IMR-90 (cell line): ENCODE measurements at regions not wholly inside any gene's neighbourhood (a gene's known extent, or its start where the extent isn't known, plus 50 kb on each side); places are given as distances from the start of the nearest gene placed in this dataset.

Source experiments
- ATAC-seq: fragments of 200-7000 bp; cut with Tn5 transposase; 2 replicates; pipeline ENCODE4 v1.9.1; 2020; ENCODE audit warnings: low read depth, mild to moderate bottlenecking, moderate library complexity
- BruUV-seq: library from RNA; stranded (reverse); fragments of 400-500 nt; replicated peaks from 2 replicates; lab custom pipeline; 2021; lab: Mats Ljungman, UMichigan
- CTCF ChIA-PET: fragments of 300-600 bp; formaldehyde crosslinking; extraction: SDS; loops from one replicate; lab custom pipeline; 2021; ENCODE audit warnings: antibody characterized with exemption; lab: Yijun Ruan, JAX
- POLR2A ChIA-PET: fragments of 300-600 bp; sonication (Branson Sonifier 250); formaldehyde crosslinking; loops from one replicate; lab custom pipeline; 2022; ENCODE audit warnings: antibody characterized with exemption; ENCODE audit not compliant: unreplicated experiment; lab: Charles Lee
- DNase-seq: peaks from one replicate; pipeline ENCODE4 v3.0.0; 2013
- H2AFZ ChIP-seq: replicated peaks from 2 replicates; pipeline ENCODE3; 2013; ENCODE audit warnings: low read length, mild to moderate bottlenecking; ENCODE audit not compliant: poor library complexity
- H2AK5ac ChIP-seq: 2 replicates; pipeline ENCODE4 v1.6.1; 2013; ENCODE audit warnings: low read depth, low read length, inconsistent platforms
- H2AK9ac ChIP-seq: replicated peaks from 2 replicates; pipeline ENCODE3; 2013; ENCODE audit warnings: mild to moderate bottlenecking, low read depth, low read length, moderate library complexity; ENCODE audit not compliant: poor library complexity
- H2BK120ac ChIP-seq: 2 replicates; pipeline ENCODE4 v1.6.1; 2013; ENCODE audit warnings: low read depth, low read length, inconsistent platforms
- H2BK15ac ChIP-seq: 3 replicates; pipeline ENCODE4 v1.6.1; 2013; ENCODE audit warnings: low read depth, low read length, inconsistent platforms
- H2BK20ac ChIP-seq: 2 replicates; pipeline ENCODE4 v1.6.1; 2013; ENCODE audit warnings: low read depth, mild to moderate bottlenecking, inconsistent platforms, low read length, moderate library complexity
- H2BK5ac ChIP-seq: 2 replicates; pipeline ENCODE4 v1.6.1; 2013; ENCODE audit warnings: mild to moderate bottlenecking, low read depth, low read length, inconsistent platforms; ENCODE audit not compliant: poor library complexity, severe bottlenecking
- H3K14ac ChIP-seq: replicated peaks from 2 replicates; pipeline ENCODE4 v1.6.1; 2013; ENCODE audit warnings: low read depth, low read length, inconsistent platforms
- H3K18ac ChIP-seq: 2 replicates; pipeline ENCODE4 v1.6.1; 2013; ENCODE audit warnings: low read depth, low read length, control low read depth
- H3K23ac ChIP-seq: 2 replicates; pipeline ENCODE4 v1.6.1; 2013; ENCODE audit warnings: low read depth, low read length, inconsistent platforms
- H3K27ac ChIP-seq: 2 replicates; pipeline ENCODE4 v1.5.1; 2013; ENCODE audit warnings: mild to moderate bottlenecking, control low read depth, low read length; ENCODE audit not compliant: insufficient read depth
- H3K27me3 ChIP-seq: 2 replicates; pipeline ENCODE4 v1.6.1; 2013; ENCODE audit warnings: low read length; ENCODE audit not compliant: control insufficient read depth, insufficient read depth
- H3K36me3 ChIP-seq: 2 replicates; pipeline ENCODE4 v1.6.1; 2013; ENCODE audit warnings: low read length, mixed read lengths; ENCODE audit not compliant: control insufficient read depth, insufficient read depth
- H3K4ac ChIP-seq: 2 replicates; pipeline ENCODE4 v1.6.1; 2013; ENCODE audit warnings: low read depth, low read length, inconsistent platforms
- H3K4me1 ChIP-seq: 2 replicates; pipeline ENCODE4 v1.6.1; 2013; ENCODE audit warnings: low read length, mixed read lengths; ENCODE audit not compliant: control insufficient read depth, insufficient read depth
- H3K4me2 ChIP-seq: 2 replicates; pipeline ENCODE4 v1.6.1; 2013; ENCODE audit warnings: low read depth, mild to moderate bottlenecking, control low read depth, low read length, moderate library complexity
- H3K4me3 ChIP-seq: 2 replicates; pipeline ENCODE4 v1.5.1; 2013; ENCODE audit warnings: low read depth, mild to moderate bottlenecking, control low read depth, low read length, moderate library complexity; ENCODE audit not compliant: insufficient read depth
- H3K56ac ChIP-seq: 2 replicates; pipeline ENCODE4 v1.6.1; 2013; ENCODE audit warnings: low read length, inconsistent platforms; ENCODE audit not compliant: insufficient read depth; ENCODE audit errors: extremely low read depth
- H3K79me1 ChIP-seq, 2 experiments: 2 replicates each; pipeline ENCODE4 v1.6.1; 2013; ENCODE audit warnings: low read length in 2 of 2, inconsistent platforms in 1 of 2, low read depth in 1 of 2
- H3K9ac ChIP-seq: 2 replicates; pipeline ENCODE4 v1.6.1; 2013; ENCODE audit warnings: low read depth, low read length, control low read depth
- H3K9me1 ChIP-seq: 2 replicates; pipeline ENCODE4 v1.6.1; 2013; ENCODE audit warnings: low read length, inconsistent platforms; ENCODE audit not compliant: insufficient read depth
- H3K9me3 ChIP-seq: 2 replicates; pipeline ENCODE4 v1.6.1; 2013; ENCODE audit warnings: low read length; ENCODE audit not compliant: control insufficient read depth, insufficient read depth
- H4K20me1 ChIP-seq: 2 replicates; pipeline ENCODE4 v1.6.1; 2013; ENCODE audit warnings: low read length, inconsistent platforms; ENCODE audit not compliant: insufficient read depth
- H4K5ac ChIP-seq: 2 replicates; pipeline ENCODE4 v1.6.1; 2013; ENCODE audit warnings: mild to moderate bottlenecking, low read depth, low read length, control low read depth
- H4K8ac ChIP-seq, 2 experiments: 2 replicates each; pipeline ENCODE4 v1.6.1; 2013; ENCODE audit warnings: low read depth in 2 of 2, low read length in 2 of 2, control low read depth in 1 of 2, inconsistent platforms in 1 of 2
- H4K91ac ChIP-seq: 2 replicates; pipeline ENCODE4 v1.6.1; 2013; ENCODE audit warnings: low read depth, low read length, inconsistent platforms; ENCODE audit not compliant: insufficient read depth
- BHLHE40 ChIP-seq: fragments of 150-350 bp; IDR thresholded peaks from 2 replicates; pipeline ENCODE4 v1.6.1; 2016; ENCODE audit warnings: mild to moderate bottlenecking, low read depth, low read length
- CEBPB ChIP-seq: IDR thresholded peaks from 2 replicates; pipeline ENCODE4 v1.6.1; 2012; ENCODE audit warnings: low read depth, low read length, improper control_type of control experiment
- CTCF ChIP-seq: conservative IDR thresholded peaks from 2 replicates; pipeline ENCODE4 v1.5.1; 2012; ENCODE audit warnings: mild to moderate bottlenecking, low read depth, low read length, improper control_type of control experiment
- ELK1 ChIP-seq: fragments of 150-350 bp; IDR thresholded peaks from 2 replicates; pipeline ENCODE4 v1.6.1; 2016; ENCODE audit warnings: low read depth, mild to moderate bottlenecking, low read length, moderate library complexity, borderline replicate concordance
- FOS ChIP-seq: fragments of 150-350 bp; IDR thresholded peaks from 2 replicates; pipeline ENCODE4 v1.6.1; 2016; ENCODE audit warnings: low read depth, low read length
- MAFK ChIP-seq: IDR thresholded peaks from 2 replicates; pipeline ENCODE4 v1.6.1; 2012; ENCODE audit warnings: low read depth, low read length, improper control_type of control experiment
- MAZ ChIP-seq: IDR thresholded peaks from 2 replicates; pipeline ENCODE4 v1.6.1; 2012; ENCODE audit warnings: low read depth, mild to moderate bottlenecking, low read length, improper control_type of control experiment, moderate library complexity, borderline replicate concordance
- MXI1 ChIP-seq: IDR thresholded peaks from 2 replicates; pipeline ENCODE4 v1.6.1; 2012; ENCODE audit warnings: low read depth, mild to moderate bottlenecking, low read length, moderate library complexity, borderline replicate concordance
- NFE2L2 ChIP-seq: fragments of 150-350 bp; IDR thresholded peaks from 2 replicates; pipeline ENCODE4 v1.6.1; 2016; ENCODE audit warnings: low read depth, mild to moderate bottlenecking, low read length
- POLR2A ChIP-seq: IDR thresholded peaks from 2 replicates; pipeline ENCODE4 v1.6.1; 2012; ENCODE audit warnings: mild to moderate bottlenecking, low read depth, low read length
- RAD21 ChIP-seq: IDR thresholded peaks from 2 replicates; pipeline ENCODE4 v1.6.1; 2012; ENCODE audit warnings: low read length, improper control_type of control experiment
- RCOR1 ChIP-seq: IDR thresholded peaks from 2 replicates; pipeline ENCODE4 v1.6.1; 2012; ENCODE audit warnings: mild to moderate bottlenecking, low read length, improper control_type of control experiment; ENCODE audit not compliant: insufficient replicate concordance
- RFX5 ChIP-seq: IDR thresholded peaks from 2 replicates; pipeline ENCODE4 v1.8.0; 2012; ENCODE audit warnings: low read depth, mild to moderate bottlenecking, low read length, moderate library complexity
- USF2 ChIP-seq: fragments of 150-350 bp; IDR thresholded peaks from 2 replicates; pipeline ENCODE4 v1.6.1; 2017; ENCODE audit warnings: mild to moderate bottlenecking, antibody characterized with exemption, low read length, low read depth
- WGBS, 2 experiments: methylation state at CpG; one replicate each; pipeline versions ENCODE4 v1.1.5 to v1.1.7; 2013; ENCODE audit warnings: missing lambda C conversion rate in 2 of 2; ENCODE audit not compliant: insufficient read length in 1 of 2; ENCODE audit errors: extremely low coverage in 2 of 2; 5-methylcytosine and 5-hydroxymethylcytosine counted together
- dilution Hi-C: fragments of 300-500 bp; cut with HindIII; formaldehyde crosslinking; loops from one replicate; pipeline ENCODE4 v1.14.3; 2018; ENCODE audit warnings: low sequenced_read_pairs; ENCODE audit not compliant: unreplicated experiment
- in situ Hi-C: fragments of 300-500 bp; cut with MboI; formaldehyde crosslinking; loops from 3 replicates; pipeline ENCODE4 v1.14.3; 2019; ENCODE audit warnings: low sequenced_read_pairs, inconsistent platforms, mixed read lengths
- intact Hi-C: fragments of 100-400 bp; cut with micrococcal nuclease; formaldehyde crosslinking; loops from 2 replicates; pipeline ENCODE4 v1.10.0; 2022

GRCh38 chr1:234927971-234928640 is 200.5 kb downstream of the TOMM20 start:
- DNase-seq = no peak

More at GRCh38 chr1:234927971-234928640, 200.5 kb downstream of the TOMM20 start:
- H3K27ac ChIP-seq = no peak overlapping the region
- H4K20me1 ChIP-seq = no peaks in the 10 kb centered on the region
- POLR2A ChIA-PET = no interaction called here
- intact Hi-C loops = loop anchor here (5.0 kb wide), 1 partner anchor 316 kb away; the partner anchor contains the start of gene IRF2BP2
- H2BK5ac ChIP-seq = no peak overlapping the region
- no peak overlapping the region for H3K23ac ChIP-seq
- peak overlapping the region; percentile 13; the same call in 1 of the 2 replicates for H2BK20ac ChIP-seq
- peak overlapping the region; percentile 74 for H3K4ac ChIP-seq
- peak overlapping the region; percentile 29; the same call in 1 of the 2 replicates for H3K14ac ChIP-seq
- no peak overlapping the region for H2AK9ac ChIP-seq
- H2AK5ac ChIP-seq = peak overlapping the region; percentile 91
- H4K5ac ChIP-seq = no peak overlapping the region
- ATAC-seq = no peak
- H4K8ac ChIP-seq = no peak overlapping the region; a peak in 1 of 4 replicates
- H2AFZ ChIP-seq = no peak overlapping the region
- H3K27me3 ChIP-seq = no peaks in the 10 kb centered on the region
- peak overlapping the region; percentile 77 for H2BK120ac ChIP-seq
- WGBS, 2 experiments = 100% methylated on average over 2 of the region's 10 CpGs; no CpG with 5 or more reads in 1 of the 2 experiments
- in situ Hi-C loops = no loop called here
- no peak overlapping the region for H3K56ac ChIP-seq
- no peak overlapping the region for H3K4me3 ChIP-seq
- no peaks in the 10 kb centered on the region for H3K36me3 ChIP-seq
- BruUV-seq = no TSS peak
- CTCF ChIA-PET = interaction anchor here (0.5 kb wide), 1 partner anchor 74 kb away, joined by 3 read pairs; no protein-coding TSS in a partner anchor
- no peak overlapping the region for H3K9ac ChIP-seq
- no peak overlapping the region for H3K4me2 ChIP-seq
- H2BK15ac ChIP-seq = peak overlapping the region; percentile 83
- dilution Hi-C loops = no loop called here
- H4K91ac ChIP-seq = peak overlapping the region; percentile 57
- TF ChIP-seq POLR2A (no peak), ELK1 (no peak), CTCF (no peak), BHLHE40 (no peak), FOS (no peak), USF2 (no peak), RCOR1 (no peak), MAFK (no peak), RAD21 (no peak), MXI1 (no peak), MAZ (no peak), NFE2L2 (no peak), CEBPB (no peak), RFX5 (no peak)
- peaks cover 19% of the 10 kb centered on the region for H3K9me1 ChIP-seq
- no peaks in the 10 kb centered on the region for H3K9me3 ChIP-seq
- H3K79me1 ChIP-seq = no peaks in the 10 kb centered on the region
- H3K4me1 ChIP-seq = peaks cover 13% of the 10 kb centered on the region
- peak overlapping the region; percentile 49 for H3K18ac ChIP-seq
